Calu3 (cell line): ENCODE measurements at regions not wholly inside any gene's neighbourhood (a gene's known extent, or its start where the extent isn't known, plus 50 kb on each side); places are given as distances from the start of the nearest gene placed in this dataset.

ENCODE experiments used
- BruUV-seq: library from RNA; stranded (reverse); fragments of 400-500 nt; replicated peaks from 2 replicates; lab custom pipeline; 2021; lab: Mats Ljungman, UMichigan
- CTCF ChIA-PET: fragments of 300-600 bp; sonication (Branson Sonifier 250); formaldehyde crosslinking; loops from one replicate; lab custom pipeline; 2022; ENCODE audit warnings: antibody characterized with exemption; lab: Charles Lee
- DNase-seq: peaks from one replicate; pipeline ENCODE4 v3.0.0; 2022
- H3K27ac Mint-ChIP-seq: one replicate; pipeline ENCODE4 v1.8.0; 2022; ENCODE audit warnings: mixed read lengths; ENCODE audit not compliant: unreplicated experiment
- H3K27me3 Mint-ChIP-seq: one replicate; pipeline ENCODE4 v1.8.0; 2022; ENCODE audit warnings: mixed read lengths; ENCODE audit not compliant: unreplicated experiment
- H3K36me3 Mint-ChIP-seq: one replicate; pipeline ENCODE4 v1.8.0; 2022; ENCODE audit warnings: mild to moderate bottlenecking, moderate library complexity, mixed read lengths; ENCODE audit not compliant: insufficient read depth, unreplicated experiment
- H3K4me1 Mint-ChIP-seq: one replicate; pipeline ENCODE4 v1.8.0; 2022; ENCODE audit warnings: mild to moderate bottlenecking, low read depth, mixed read lengths; ENCODE audit not compliant: unreplicated experiment
- H3K4me3 Mint-ChIP-seq: one replicate; pipeline ENCODE4 v1.8.0; 2022; ENCODE audit warnings: mild to moderate bottlenecking, low read depth, moderate library complexity, mixed read lengths; ENCODE audit not compliant: unreplicated experiment
- H3K9me3 Mint-ChIP-seq: one replicate; pipeline ENCODE4 v1.8.0; 2022; ENCODE audit warnings: low read depth, mixed read lengths; ENCODE audit not compliant: unreplicated experiment
- CTCF ChIP-seq: fragments of 200-600 bp; IDR thresholded peaks from one replicate; pipeline ENCODE4 v1.8.0; 2022; ENCODE audit warnings: antibody characterized with exemption; ENCODE audit not compliant: unreplicated experiment
- intact Hi-C: fragments of 100-400 bp; cut with micrococcal nuclease; formaldehyde crosslinking; loops from one replicate; pipeline ENCODE4 v1.10.0; 2022; ENCODE audit not compliant: unreplicated experiment

- no peak for DNase-seq
- CTCF ChIA-PET, result no interaction called here
- Mint-ChIP-seq H3K4me1 (peaks cover 18% of the 10 kb centered on the region), H3K9me3 (peaks cover 3% of the 10 kb centered on the region), H3K27ac (no peak overlapping the region), H3K27me3 (no peaks in the 10 kb centered on the region), H3K36me3 (no peaks in the 10 kb centered on the region), H3K4me3 (no peak overlapping the region)
- no peak for TF ChIP-seq CTCF
- BruUV-seq, result no TSS peak
- intact Hi-C loops, result no loop called here
These were observed 138.9 kb upstream of the ARID2 start for GRCh38 chr12:45590646-45591045.

- intact Hi-C loops, result no loop called here
- peaks cover 3% of the 10 kb centered on the region for H3K9me3 Mint-ChIP-seq
- H3K36me3 Mint-ChIP-seq, result no peaks in the 10 kb centered on the region
These were observed 137.9 kb upstream of the ARID2 start for GRCh38 chr12:45591635-45592034.

DNA sequence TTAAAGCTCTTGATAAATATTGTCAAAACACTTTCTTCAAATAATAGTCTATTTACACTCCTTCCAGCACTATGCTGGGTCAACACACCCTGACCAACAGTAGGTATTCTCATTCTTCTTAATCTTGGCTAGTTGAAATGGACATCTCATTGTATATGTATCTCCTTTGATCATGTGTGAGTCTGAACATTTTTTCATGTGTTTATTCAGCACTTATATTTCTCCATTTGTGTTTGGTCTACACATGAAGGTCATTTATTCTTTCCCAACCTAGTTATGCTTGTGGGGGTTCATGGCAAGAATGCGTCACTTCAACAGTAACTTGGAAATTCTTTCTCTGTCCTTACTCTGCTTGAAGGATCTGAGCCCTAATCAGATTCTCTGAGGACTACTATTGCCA, 133.1 kb upstream of the ARID2 start:
- DNase-seq, result no peak
- Mint-ChIP-seq H3K9me3 (peaks cover 3% of the 10 kb centered on the region), H3K4me1 (no peaks in the 10 kb centered on the region), H3K27ac (no peak overlapping the region), H3K4me3 (no peak overlapping the region), H3K27me3 (no peaks in the 10 kb centered on the region), H3K36me3 (no peaks in the 10 kb centered on the region)
- BruUV-seq, result no TSS peak
- intact Hi-C loops, result no loop called here
- CTCF ChIA-PET, result interaction anchor here (0.5 kb wide), 1 partner anchor 65 kb away, joined by 5 read pairs; no protein-coding TSS in a partner anchor
- no peak for TF ChIP-seq CTCF

More at GRCh38 chr12:45591635-45592034, 137.9 kb upstream of the ARID2 start:
- BruUV-seq, result no TSS peak
- Mint-ChIP-seq H3K4me1 (peaks cover 18% of the 10 kb centered on the region), H3K27me3 (no peaks in the 10 kb centered on the region), H3K27ac (no peak overlapping the region), H3K4me3 (no peak overlapping the region)
- DNase-seq, result no peak
- no peak for TF ChIP-seq CTCF
- CTCF ChIA-PET, result no interaction called here

DNA sequence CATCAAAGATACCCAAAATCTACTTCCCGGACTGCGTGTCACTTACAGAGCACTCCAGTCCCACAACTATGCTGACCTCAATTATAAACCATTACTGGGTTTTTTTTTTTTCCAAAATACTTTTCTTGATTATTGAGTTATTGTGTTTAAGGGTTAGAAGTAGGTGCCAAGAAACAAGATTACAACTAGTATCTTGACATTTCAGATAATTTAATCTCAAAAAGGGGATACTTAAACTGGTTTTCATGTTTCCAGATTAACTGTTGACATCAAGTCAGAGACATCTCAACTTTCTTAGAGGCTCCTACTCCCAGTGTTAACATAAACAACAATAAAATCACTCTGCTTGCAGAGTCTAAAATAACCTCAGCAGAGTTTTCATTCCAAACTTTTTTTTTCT, 131.2 kb upstream of the ARID2 start:
- TF ChIP-seq CTCF, result no peak
- CTCF ChIA-PET, result interaction anchor here (0.7 kb wide), 1 partner anchor 26 kb away, joined by 7 read pairs; no protein-coding TSS in a partner anchor
- Mint-ChIP-seq H3K36me3 (no peaks in the 10 kb centered on the region), H3K27ac (no peak overlapping the region), H3K9me3 (peaks cover 3% of the 10 kb centered on the region), H3K4me3 (no peak overlapping the region), H3K27me3 (no peaks in the 10 kb centered on the region), H3K4me1 (no peaks in the 10 kb centered on the region)
- intact Hi-C loops, result no loop called here
- BruUV-seq, result no TSS peak
- no peak for DNase-seq
